ENCODE measurements at regions not wholly inside any gene's neighbourhood (a gene's known extent, or its start where the extent isn't known, plus 50 kb on each side); places are given as distances from the start of the nearest gene placed in this dataset.

GRCh38 chr3:124560666-124561215 is 169.5 kb upstream of the UMPS start:
- H3K4me2 ChIP-seq (ENCODE audit: low read length) = no peak overlapping the region
- H3K9ac ChIP-seq = no peak overlapping the region
- no peak for TF ChIP-seq CTCF (IDR thresholded peaks at IDR 0.05)
- no peak overlapping the region for H2AFZ ChIP-seq
- no peaks in the 10 kb centered on the region for H3K36me3 ChIP-seq (ENCODE audit: control insufficient read depth, insufficient read depth, low read length)
- peaks cover 12% of the 10 kb centered on the region for H3K4me1 ChIP-seq
- no peak overlapping the region for H3K27ac ChIP-seq
- no peak overlapping the region for H3K4me3 ChIP-seq (ENCODE audit: low read depth, low read length)
- no peaks in the 10 kb centered on the region for H3K9me3 ChIP-seq (ENCODE audit: control insufficient read depth, low read length)
- no peaks in the 10 kb centered on the region for H3K79me2 ChIP-seq
- H3K27me3 ChIP-seq (ENCODE audit: control insufficient read depth, insufficient read depth, low read length) = no peaks in the 10 kb centered on the region

GRCh38 chr3:124562769-124563168 is 167.5 kb upstream of the UMPS start:
- no peak overlapping the region for H2AFZ ChIP-seq
- no peak overlapping the region for H3K4me2 ChIP-seq (ENCODE audit: low read length)
- no peaks in the 10 kb centered on the region for H3K27me3 ChIP-seq (ENCODE audit: control insufficient read depth, insufficient read depth, low read length)
- H3K4me3 ChIP-seq (ENCODE audit: low read depth, low read length) = no peak overlapping the region
- H3K9ac ChIP-seq = no peak overlapping the region
- TF ChIP-seq CTCF (IDR thresholded peaks at IDR 0.05) = no peak
- no peak overlapping the region for H3K27ac ChIP-seq
- H3K36me3 ChIP-seq (ENCODE audit: control insufficient read depth, insufficient read depth, low read length) = no peaks in the 10 kb centered on the region
- no peaks in the 10 kb centered on the region for H3K9me3 ChIP-seq (ENCODE audit: control insufficient read depth, low read length)
- peaks cover 12% of the 10 kb centered on the region for H3K4me1 ChIP-seq
- H3K79me2 ChIP-seq = no peaks in the 10 kb centered on the region

- no peak for TF ChIP-seq CTCF (IDR thresholded peaks at IDR 0.05)
- H3K4me2 ChIP-seq (ENCODE audit: low read length) = no peak overlapping the region
- H3K4me3 ChIP-seq (ENCODE audit: low read depth, low read length) = no peak overlapping the region
- H3K4me1 ChIP-seq = peaks cover 12% of the 10 kb centered on the region
- no peak overlapping the region for H3K9ac ChIP-seq
- H3K27ac ChIP-seq = no peak overlapping the region
- H3K27me3 ChIP-seq (ENCODE audit: control insufficient read depth, insufficient read depth, low read length) = no peaks in the 10 kb centered on the region
- no peaks in the 10 kb centered on the region for H3K9me3 ChIP-seq (ENCODE audit: control insufficient read depth, low read length)
- no peak overlapping the region for H2AFZ ChIP-seq
- H3K79me2 ChIP-seq = no peaks in the 10 kb centered on the region
- no peaks in the 10 kb centered on the region for H3K36me3 ChIP-seq (ENCODE audit: control insufficient read depth, insufficient read depth, low read length)
Measured at GRCh38 chr3:124563376-124563775, 166.9 kb upstream of the UMPS start.

DNA sequence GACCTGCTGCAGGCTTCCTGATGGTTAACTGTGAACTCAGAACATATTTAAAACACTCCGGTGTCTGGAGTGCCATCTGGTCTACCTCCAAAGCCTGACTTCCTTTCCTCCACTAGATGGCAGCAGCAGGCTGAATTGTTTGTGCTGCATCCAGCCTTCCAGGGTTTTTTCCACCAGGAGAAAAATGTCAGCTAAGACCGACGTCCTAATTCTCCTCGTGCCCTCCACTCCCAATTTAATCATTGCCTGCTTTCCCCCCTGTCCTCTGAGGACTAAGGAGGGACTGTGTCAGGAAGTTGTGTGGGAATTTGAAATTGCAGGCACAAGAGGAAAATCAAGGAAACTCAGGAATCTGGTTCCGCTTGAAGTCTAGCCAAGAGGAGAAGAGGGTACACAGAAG is 165.2 kb upstream of the UMPS start:
- Histone ChIP-seq H3K27me3 (ENCODE audit: control insufficient read depth, insufficient read depth, low read length) (no peaks in the 10 kb centered on the region), H3K36me3 (ENCODE audit: control insufficient read depth, insufficient read depth, low read length) (no peaks in the 10 kb centered on the region), H3K9me3 (ENCODE audit: control insufficient read depth, low read length) (no peaks in the 10 kb centered on the region), H3K4me3 (ENCODE audit: low read depth, low read length) (no peak overlapping the region), H3K79me2 (no peaks in the 10 kb centered on the region), H3K27ac (no peak overlapping the region), H3K9ac (no peak overlapping the region), H3K4me1 (no peaks in the 10 kb centered on the region), H2AFZ (peak overlapping the region; percentile 20), H3K4me2 (ENCODE audit: low read length) (peak overlapping the region; percentile 20)
- peak; percentile 93 for TF ChIP-seq CTCF (IDR thresholded peaks at IDR 0.05)

GRCh38 chr3:124565551-124565950 is 164.7 kb upstream of the UMPS start:
- no peaks in the 10 kb centered on the region for H3K27me3 ChIP-seq (ENCODE audit: control insufficient read depth, insufficient read depth, low read length)
- no peak overlapping the region for H3K4me3 ChIP-seq (ENCODE audit: low read depth, low read length)
- no peak overlapping the region for H3K9ac ChIP-seq
- TF ChIP-seq CTCF (IDR thresholded peaks at IDR 0.05) = no peak
- H3K27ac ChIP-seq = no peak overlapping the region
- no peak overlapping the region for H2AFZ ChIP-seq
- H3K9me3 ChIP-seq (ENCODE audit: control insufficient read depth, low read length) = no peaks in the 10 kb centered on the region
- no peaks in the 10 kb centered on the region for H3K79me2 ChIP-seq
- no peaks in the 10 kb centered on the region for H3K4me1 ChIP-seq
- no peak overlapping the region for H3K4me2 ChIP-seq (ENCODE audit: low read length)
- H3K36me3 ChIP-seq (ENCODE audit: control insufficient read depth, insufficient read depth, low read length) = no peaks in the 10 kb centered on the region

All from parathyroid adenoma (tissue), 2 donors.